ENCODE measurements at regions not wholly inside any gene's neighbourhood (a gene's known extent, or its start where the extent isn't known, plus 50 kb on each side); places are given as distances from the start of the nearest gene placed in this dataset.

- no peak for DNase-seq (ENCODE audit: extremely low spot score, unreplicated experiment)
- Mint-ChIP-seq H3K4me1 (ENCODE audit: unreplicated experiment) (peaks cover 22% of the 10 kb centered on the region), H3K9me3 (no peaks in the 10 kb centered on the region), H3K36me3 (no peaks in the 10 kb centered on the region), H3K4me3 (no peak overlapping the region), H3K27ac (no peak overlapping the region), H3K27me3 (no peaks in the 10 kb centered on the region)
- no peak for TF ChIP-seq CTCF (conservative IDR thresholded peaks at IDR 0.05)
Measured at GRCh38 chr3:159837725-159838124, 150.9 kb upstream of the IL12A start.

GRCh38 chr3:159838938-159839337 is 149.7 kb upstream of the IL12A start:
- H3K4me3 Mint-ChIP-seq = peak overlapping the region; percentile 28
- no peaks in the 10 kb centered on the region for H3K27me3 Mint-ChIP-seq
- TF ChIP-seq CTCF (conservative IDR thresholded peaks at IDR 0.05) = no peak
- H3K4me1 Mint-ChIP-seq (ENCODE audit: unreplicated experiment) = peaks cover 24% of the 10 kb centered on the region
- H3K9me3 Mint-ChIP-seq = no peaks in the 10 kb centered on the region
- no peak for DNase-seq (ENCODE audit: extremely low spot score, unreplicated experiment)
- no peaks in the 10 kb centered on the region for H3K36me3 Mint-ChIP-seq
- H3K27ac Mint-ChIP-seq = no peak overlapping the region

- peak; percentile 74 for DNase-seq (ENCODE audit: extremely low spot score, unreplicated experiment)
- Mint-ChIP-seq H3K36me3 (no peaks in the 10 kb centered on the region), H3K27me3 (no peaks in the 10 kb centered on the region), H3K9me3 (no peaks in the 10 kb centered on the region), H3K4me1 (ENCODE audit: unreplicated experiment) (peaks cover 32% of the 10 kb centered on the region), H3K4me3 (peak within 1 kb of the TSS; percentile 81), H3K27ac (peak within 1 kb of the TSS; percentile 78)
- no peak for TF ChIP-seq CTCF (conservative IDR thresholded peaks at IDR 0.05)
Measured at GRCh38 chr3:159839561-159840379, 148.9 kb upstream of the IL12A start, which contains the start of gene SCHIP1. TSS of gene SCHIP1 (plus strand) at chr3:159839861.

- DNase-seq (ENCODE audit: extremely low spot score, unreplicated experiment) = no peak
- peaks cover 3% of the 10 kb centered on the region for H3K36me3 Mint-ChIP-seq
- H3K27me3 Mint-ChIP-seq = no peaks in the 10 kb centered on the region
- TF ChIP-seq CTCF (conservative IDR thresholded peaks at IDR 0.05) = no peak
- peaks cover 40% of the 10 kb centered on the region for H3K4me1 Mint-ChIP-seq (ENCODE audit: unreplicated experiment)
- H3K9me3 Mint-ChIP-seq = no peaks in the 10 kb centered on the region
- no peak overlapping the region for H3K27ac Mint-ChIP-seq
- peak overlapping the region; percentile 81 for H3K4me3 Mint-ChIP-seq
Measured at GRCh38 chr3:159840703-159841299, 147.8 kb upstream of the IL12A start.

- H3K4me3 Mint-ChIP-seq = peak overlapping the region; percentile 66
- H3K36me3 Mint-ChIP-seq = peaks cover 3% of the 10 kb centered on the region
- H3K9me3 Mint-ChIP-seq = no peaks in the 10 kb centered on the region
- H3K4me1 Mint-ChIP-seq (ENCODE audit: unreplicated experiment) = peaks cover 44% of the 10 kb centered on the region
- H3K27ac Mint-ChIP-seq = no peak overlapping the region
- no peak for DNase-seq (ENCODE audit: extremely low spot score, unreplicated experiment)
- H3K27me3 Mint-ChIP-seq = no peaks in the 10 kb centered on the region
- TF ChIP-seq CTCF (conservative IDR thresholded peaks at IDR 0.05) = no peak
Measured at GRCh38 chr3:159841766-159842165, 146.9 kb upstream of the IL12A start.
